ENCODE measurements at regions not wholly inside any gene's neighbourhood (a gene's known extent, or its start where the extent isn't known, plus 50 kb on each side); places are given as distances from the start of the nearest gene placed in this dataset.
A peak's percentile ranks its signal among the peaks of the same experiment; 100 is the strongest.

DNA sequence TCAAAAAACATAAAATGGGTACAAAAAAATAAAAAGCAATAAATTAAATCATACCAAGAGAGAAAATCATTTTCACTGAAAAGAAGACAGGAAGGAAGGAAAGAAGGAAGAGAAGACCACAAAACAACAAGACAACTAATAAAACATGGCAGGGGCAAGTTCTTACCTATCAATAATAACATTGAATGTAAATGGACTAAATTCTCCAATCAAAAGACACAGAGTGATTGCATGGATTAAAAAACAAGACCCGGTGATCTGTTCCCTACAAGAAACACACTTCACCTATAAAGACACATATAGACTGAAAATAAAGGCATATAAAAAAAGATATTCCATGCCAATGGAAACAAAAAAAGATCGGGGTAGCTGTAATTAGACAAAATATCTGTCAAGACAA is 82.6 kb upstream of the CERS6 start:
- Histone ChIP-seq H3K9me2 (ENCODE audit: insufficient read depth) (no peaks in the 10 kb centered on the region), H3K9me3 (ENCODE audit: low read depth) (no peaks in the 10 kb centered on the region), H2AFZ (no peak overlapping the region), H3K79me2 (ENCODE audit: insufficient read depth) (no peaks in the 10 kb centered on the region), H3K27ac (no peak overlapping the region), H3K9ac (no peak overlapping the region), H3K27me3 (replicated peaks; ENCODE audit: insufficient read depth) (no peaks in the 10 kb centered on the region; the same call in 1 of the 2 replicates), H4K20me1 (ENCODE audit: insufficient read depth) (no peaks in the 10 kb centered on the region), H3F3A (ENCODE audit: insufficient read depth) (no peaks in the 10 kb centered on the region), H3K4me3 (no peak overlapping the region), H3K4me1 (ENCODE audit: insufficient read depth) (no peaks in the 10 kb centered on the region), H3K36me3 (ENCODE audit: low read depth) (no peaks in the 10 kb centered on the region), H3K4me2 (ENCODE audit: unreplicated experiment) (no peak overlapping the region)
- 31 to 43% methylated on average over 2 of the region's 2 CpGs for WGBS, 2 experiments (ENCODE audit: low coverage in 1 of 2, low lambda C conversion rate in 2 of 2, missing lambda C conversion rate in 2 of 2)
- no peak for DNase-seq
- TF ChIP-seq EZH2 (IDR thresholded peaks at IDR 0.05; ENCODE audit: insufficient read depth, poor library complexity, severe bottlenecking) (no peak), EZH2phosphoT487 (IDR thresholded peaks at IDR 0.05; ENCODE audit: insufficient read depth, low read depth) (no peak)
- in situ Hi-C loops (cut with MboI), result no loop called here

DNA sequence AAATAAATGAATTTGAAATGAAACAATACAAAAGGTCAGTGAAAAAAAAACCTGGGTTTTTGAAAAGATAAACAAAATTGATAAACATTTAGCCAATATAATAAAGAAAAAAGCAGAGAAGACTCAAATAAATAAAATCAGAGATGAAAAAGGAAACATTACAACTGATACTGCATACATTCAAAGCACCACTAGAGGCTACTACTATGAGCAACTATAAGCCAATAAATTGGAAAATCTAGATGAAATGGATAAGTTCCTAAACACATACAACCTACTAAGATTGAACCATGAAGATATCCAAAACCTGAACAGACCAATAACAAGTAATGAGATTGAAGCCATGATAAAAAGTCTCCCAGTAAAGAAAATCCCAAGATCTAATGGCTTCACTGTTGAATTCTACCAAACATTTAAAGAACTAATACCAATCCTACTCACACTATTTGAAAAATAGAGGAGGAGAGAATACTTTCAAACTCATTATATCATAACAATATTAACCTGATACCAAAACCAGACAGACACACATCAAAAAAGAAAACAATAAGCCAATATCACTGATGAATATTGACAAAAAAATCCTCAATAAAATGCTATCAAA is 80.8 kb upstream of the CERS6 start:
- in situ Hi-C loops (cut with MboI), result no loop called here
- no peaks in the 10 kb centered on the region for H3K79me2 ChIP-seq (ENCODE audit: insufficient read depth)
- no peak overlapping the region for H3K4me3 ChIP-seq
- peak; percentile 32 for DNase-seq
- no peak overlapping the region for H3K4me2 ChIP-seq (ENCODE audit: unreplicated experiment)
- H3K27me3 ChIP-seq (replicated peaks; ENCODE audit: insufficient read depth), result no peaks in the 10 kb centered on the region; the same call in 1 of the 2 replicates
- no peak overlapping the region for H3K9ac ChIP-seq
- no peak for TF ChIP-seq EZH2 (IDR thresholded peaks at IDR 0.05; ENCODE audit: insufficient read depth, poor library complexity, severe bottlenecking)
- TF ChIP-seq EZH2phosphoT487 (IDR thresholded peaks at IDR 0.05; ENCODE audit: insufficient read depth, low read depth), result no peak
- no peaks in the 10 kb centered on the region for H3F3A ChIP-seq (ENCODE audit: insufficient read depth)
- no peaks in the 10 kb centered on the region for H3K9me2 ChIP-seq (ENCODE audit: insufficient read depth)
- H3K27ac ChIP-seq, result no peak overlapping the region
- H2AFZ ChIP-seq, result no peak overlapping the region
- H4K20me1 ChIP-seq (ENCODE audit: insufficient read depth), result no peaks in the 10 kb centered on the region
- no peaks in the 10 kb centered on the region for H3K36me3 ChIP-seq (ENCODE audit: low read depth)
- no peaks in the 10 kb centered on the region for H3K9me3 ChIP-seq (ENCODE audit: low read depth)
- no peaks in the 10 kb centered on the region for H3K4me1 ChIP-seq (ENCODE audit: insufficient read depth)

DNA sequence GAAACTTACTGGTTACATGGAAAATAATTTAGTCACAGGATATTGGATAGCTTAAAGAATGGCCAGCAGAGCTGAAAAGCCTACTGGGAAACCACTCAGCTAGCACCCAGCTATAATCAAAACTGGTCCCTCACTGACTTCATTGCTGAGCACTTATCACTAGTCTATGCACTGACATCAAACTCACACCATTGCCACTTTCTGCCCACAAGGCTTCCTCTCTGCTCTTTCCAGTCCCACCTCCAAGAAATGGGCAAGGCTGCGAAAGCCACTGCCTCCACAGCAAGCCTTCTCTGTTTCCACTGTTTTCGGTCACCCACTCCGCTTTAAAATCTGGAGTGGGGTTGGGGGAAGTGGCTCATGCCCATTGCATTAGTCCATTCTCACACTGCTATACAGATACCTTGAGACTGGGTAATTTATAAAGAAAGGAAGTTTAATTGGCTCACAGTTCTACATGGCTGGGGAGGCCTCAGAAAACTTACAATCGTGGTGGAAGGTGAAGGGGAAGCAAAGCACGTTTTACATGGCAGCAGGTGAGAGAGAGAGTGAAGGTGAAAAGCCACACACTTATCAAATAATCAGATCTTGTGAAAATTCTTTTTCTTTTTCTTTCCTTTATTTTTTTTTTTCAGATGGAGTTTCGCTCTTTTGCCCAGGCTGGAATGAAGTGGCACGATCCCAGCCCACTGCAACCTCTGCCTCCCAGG is 77.0 kb upstream of the CERS6 start:
- H3K4me3 ChIP-seq, result no peak overlapping the region
- WGBS, 2 experiments (ENCODE audit: low coverage in 1 of 2, low lambda C conversion rate in 2 of 2, missing lambda C conversion rate in 2 of 2), result 42 to 50% methylated on average over 7 of the region's 7 CpGs
- no peaks in the 10 kb centered on the region for H3K4me1 ChIP-seq (ENCODE audit: insufficient read depth)
- no peak overlapping the region for H3K9ac ChIP-seq
- H2AFZ ChIP-seq, result no peak overlapping the region
- H3K36me3 ChIP-seq (ENCODE audit: low read depth), result no peaks in the 10 kb centered on the region
- TF ChIP-seq EZH2 (IDR thresholded peaks at IDR 0.05; ENCODE audit: insufficient read depth, poor library complexity, severe bottlenecking), result no peak
- DNase-seq, result no peak
- H3K27me3 ChIP-seq (replicated peaks; ENCODE audit: insufficient read depth), result no peaks in the 10 kb centered on the region; the same call in 1 of the 2 replicates
- H3K9me3 ChIP-seq (ENCODE audit: low read depth), result no peaks in the 10 kb centered on the region
- no peaks in the 10 kb centered on the region for H3F3A ChIP-seq (ENCODE audit: insufficient read depth)
- H3K4me2 ChIP-seq (ENCODE audit: unreplicated experiment), result no peak overlapping the region
- H3K27ac ChIP-seq, result no peak overlapping the region
- no peaks in the 10 kb centered on the region for H3K9me2 ChIP-seq (ENCODE audit: insufficient read depth)
- in situ Hi-C loops (cut with MboI), result no loop called here
- no peaks in the 10 kb centered on the region for H4K20me1 ChIP-seq (ENCODE audit: insufficient read depth)
- H3K79me2 ChIP-seq (ENCODE audit: insufficient read depth), result no peaks in the 10 kb centered on the region

DNA sequence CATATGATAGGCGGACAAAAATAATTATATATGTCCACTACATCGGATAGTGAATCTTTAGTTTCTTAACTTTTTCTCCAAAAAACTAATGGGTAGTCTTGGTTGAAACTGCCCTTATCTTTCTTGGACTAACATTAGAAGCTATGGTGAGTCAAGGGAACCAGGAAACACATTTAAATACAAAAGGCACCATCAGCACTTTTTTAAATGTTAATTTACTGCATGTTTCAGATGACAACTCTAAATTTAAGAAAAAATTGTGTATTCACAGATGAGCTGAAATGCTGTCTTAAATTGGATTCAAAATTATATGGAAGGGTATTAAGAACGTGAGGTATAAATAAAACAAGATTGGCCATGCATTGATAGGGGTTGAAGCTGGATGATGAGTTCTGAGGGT is 75.6 kb upstream of the CERS6 start:
- Histone ChIP-seq H3K9me3 (ENCODE audit: low read depth) (no peaks in the 10 kb centered on the region), H4K20me1 (ENCODE audit: insufficient read depth) (no peaks in the 10 kb centered on the region), H3F3A (ENCODE audit: insufficient read depth) (no peaks in the 10 kb centered on the region), H3K4me1 (ENCODE audit: insufficient read depth) (no peaks in the 10 kb centered on the region), H3K4me3 (no peak overlapping the region), H2AFZ (no peak overlapping the region), H3K27me3 (replicated peaks; ENCODE audit: insufficient read depth) (peaks cover 3% of the 10 kb centered on the region; the same call in 1 of the 2 replicates), H3K9me2 (ENCODE audit: insufficient read depth) (no peaks in the 10 kb centered on the region), H3K79me2 (ENCODE audit: insufficient read depth) (no peaks in the 10 kb centered on the region), H3K36me3 (ENCODE audit: low read depth) (no peaks in the 10 kb centered on the region), H3K4me2 (ENCODE audit: unreplicated experiment) (no peak overlapping the region), H3K27ac (no peak overlapping the region), H3K9ac (no peak overlapping the region)
- no peak for DNase-seq
- WGBS, 2 experiments (ENCODE audit: low coverage in 1 of 2, low lambda C conversion rate in 2 of 2, missing lambda C conversion rate in 2 of 2), result 53 to 56% methylated on average over 3 of the region's 3 CpGs
- no peak for TF ChIP-seq EZH2phosphoT487 (IDR thresholded peaks at IDR 0.05; ENCODE audit: insufficient read depth, low read depth)
- TF ChIP-seq EZH2 (IDR thresholded peaks at IDR 0.05; ENCODE audit: insufficient read depth, poor library complexity, severe bottlenecking), result no peak
- in situ Hi-C loops (cut with MboI), result no loop called here
